ENCODE measurements at regions not wholly inside any gene's neighbourhood (a gene's known extent, or its start where the extent isn't known, plus 50 kb on each side); places are given as distances from the start of the nearest gene placed in this dataset.

GRCh38 chr13:112012016-112012704 is 54.8 kb upstream of the SOX1 start:
- DNase-seq, result no peak

GRCh38 chr13:112012705-112013085 is 54.3 kb upstream of the SOX1 start:
- DNase-seq, result no peak

DNA sequence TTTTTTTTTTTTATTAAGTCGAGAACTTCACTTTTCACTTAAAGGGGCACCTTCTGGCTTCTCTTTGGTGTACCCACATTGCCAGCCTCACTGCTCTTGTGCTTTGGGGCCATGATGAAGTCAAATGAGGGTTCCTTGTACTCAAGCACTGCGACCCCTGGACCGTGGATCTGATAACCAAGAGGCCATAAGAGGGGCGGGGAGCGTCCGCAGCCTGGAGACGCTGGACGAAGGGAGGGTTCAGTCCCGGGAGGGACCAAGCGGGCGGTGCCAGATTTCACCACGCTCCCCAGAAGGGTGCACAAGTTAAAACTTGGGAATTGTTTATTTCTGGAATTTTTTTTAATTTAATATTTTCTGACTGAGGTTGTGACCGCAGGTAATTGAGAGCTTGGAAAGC is 53.3 kb upstream of the SOX1 start:
- no peak for DNase-seq

DNA sequence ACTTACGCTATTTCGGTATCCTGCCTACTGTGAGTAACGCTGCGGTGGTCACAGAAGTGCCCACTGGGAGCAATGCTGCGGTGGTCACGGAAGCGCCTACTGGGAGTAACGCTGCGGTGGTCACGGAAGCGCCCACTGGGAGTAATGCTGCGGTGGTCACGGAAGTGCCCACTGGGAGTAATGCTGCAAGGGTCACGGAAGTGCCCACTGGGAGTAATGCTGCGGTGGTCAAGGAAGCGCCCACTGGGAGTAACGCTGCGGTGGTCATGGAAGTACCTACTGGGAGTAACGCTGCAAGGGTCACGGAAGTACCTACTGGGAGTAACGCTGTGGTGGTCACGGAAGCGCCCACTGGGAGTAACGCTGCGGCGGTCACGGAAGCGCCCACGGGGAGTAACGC is 52.1 kb upstream of the SOX1 start:
- DNase-seq, result no peak
